ENCODE measurements at regions not wholly inside any gene's neighbourhood (a gene's known extent, or its start where the extent isn't known, plus 50 kb on each side); places are given as distances from the start of the nearest gene placed in this dataset.

- intact Hi-C loops (cut with micrococcal nuclease; ENCODE audit: unreplicated experiment) = no loop called here
- H3K4me3 ChIP-seq (ENCODE audit: low read depth in 2 of 2, low read length in 2 of 2) = no peak overlapping the region
- H3K27ac ChIP-seq (ENCODE audit: low read length) = no peak overlapping the region
- in situ Hi-C loops (cut with HindIII; ENCODE audit: low pct_unique_long_range_greater_than_20kb, low sequenced_read_pairs) = no loop called here
- no peak for TF ChIP-seq TCF7L2 (IDR thresholded peaks at IDR 0.05; ENCODE audit: low read depth, low read length)
- TF ChIP-seq SIN3A (IDR thresholded peaks at IDR 0.05; ENCODE audit: borderline replicate concordance, insufficient read depth, low read depth, low read length) = no peak
- TF ChIP-seq POLR2AphosphoS5 (IDR thresholded peaks at IDR 0.05; ENCODE audit: low read depth, low read length) = no peak
- TF ChIP-seq CTCF (IDR thresholded peaks at IDR 0.05) = no peak
- no peak for TF ChIP-seq REST (IDR thresholded peaks at IDR 0.05; ENCODE audit: insufficient read depth in 1 of 2, low read depth in 2 of 2, low read length in 1 of 2)
- no peak for ATAC-seq
- BruUV-seq (replicated peaks) = no TSS peak
- H3K36me3 ChIP-seq (ENCODE audit: control insufficient read depth, insufficient read depth, low read length) = no peaks in the 10 kb centered on the region
- ChIA-PET CTCF (no interaction called here), POLR2A (no interaction called here)
- peaks cover 12% of the 10 kb centered on the region for H3K27me3 ChIP-seq (ENCODE audit: control insufficient read depth, insufficient read depth, low read length)
- no peaks in the 10 kb centered on the region for H3K9me3 ChIP-seq (ENCODE audit: control insufficient read depth, insufficient read depth, low read depth, low read length)
- no peak for DNase-seq (ENCODE audit: low read depth, low spot score)
- no peaks in the 10 kb centered on the region for H3K4me1 ChIP-seq (ENCODE audit: control insufficient read depth, insufficient read depth, low read length)
These were observed 320.3 kb upstream of the ZNF32 start for GRCh38 chr10:43968961-43969360.

- no peaks in the 10 kb centered on the region for H3K36me3 ChIP-seq (ENCODE audit: control insufficient read depth, insufficient read depth, low read length)
- no peak overlapping the region for H3K27ac ChIP-seq (ENCODE audit: low read length)
- ChIA-PET CTCF (no interaction called here), POLR2A (no interaction called here)
- intact Hi-C loops (cut with micrococcal nuclease; ENCODE audit: unreplicated experiment) = no loop called here
- peaks cover 12% of the 10 kb centered on the region for H3K27me3 ChIP-seq (ENCODE audit: control insufficient read depth, insufficient read depth, low read length)
- TF ChIP-seq CTCF (IDR thresholded peaks at IDR 0.05) (no peak), REST (IDR thresholded peaks at IDR 0.05; ENCODE audit: insufficient read depth in 1 of 2, low read depth in 2 of 2, low read length in 1 of 2) (no peak), POLR2AphosphoS5 (IDR thresholded peaks at IDR 0.05; ENCODE audit: low read depth, low read length) (no peak), SIN3A (IDR thresholded peaks at IDR 0.05; ENCODE audit: borderline replicate concordance, insufficient read depth, low read depth, low read length) (no peak), TCF7L2 (IDR thresholded peaks at IDR 0.05; ENCODE audit: low read depth, low read length) (no peak)
- no peak for DNase-seq (ENCODE audit: low read depth, low spot score)
- no peaks in the 10 kb centered on the region for H3K9me3 ChIP-seq (ENCODE audit: control insufficient read depth, insufficient read depth, low read depth, low read length)
- H3K4me1 ChIP-seq (ENCODE audit: control insufficient read depth, insufficient read depth, low read length) = no peaks in the 10 kb centered on the region
- no peak for ATAC-seq
- no TSS peak for BruUV-seq (replicated peaks)
- H3K4me3 ChIP-seq (ENCODE audit: low read depth in 2 of 2, low read length in 2 of 2) = no peak overlapping the region
- in situ Hi-C loops (cut with HindIII; ENCODE audit: low pct_unique_long_range_greater_than_20kb, low sequenced_read_pairs) = no loop called here
These were observed 319.4 kb upstream of the ZNF32 start for GRCh38 chr10:43968076-43968475.
